IPS-NIHi7 (cell line): ENCODE measurements at regions not wholly inside any gene's neighbourhood (a gene's known extent, or its start where the extent isn't known, plus 50 kb on each side); places are given as distances from the start of the nearest gene placed in this dataset.

Source experiments
- DNase-seq: peaks from one replicate; pipeline ENCODE4 v3.0.0; 2012; ENCODE audit warnings: mixed read lengths; ENCODE audit errors: extremely low spot score

DNA sequence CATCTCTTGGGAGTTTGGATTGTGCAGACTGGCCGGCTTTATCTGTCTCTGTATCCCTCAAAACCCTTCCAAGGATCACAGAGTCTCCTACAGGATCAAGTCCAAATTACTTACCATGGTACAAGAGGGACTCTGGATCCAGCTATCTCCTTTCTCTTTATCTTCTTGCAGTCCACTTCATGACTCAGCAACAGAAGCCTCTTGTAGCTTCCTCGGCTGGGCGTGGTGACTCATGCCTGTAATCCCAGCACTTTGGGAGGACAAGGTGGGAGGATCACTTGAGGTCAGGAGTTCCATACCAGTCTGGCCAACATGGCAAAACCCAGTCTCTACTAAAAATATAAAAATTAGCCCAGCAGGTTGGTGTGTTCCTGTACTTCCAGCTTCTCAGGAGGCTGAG lies 189.7 kb downstream of the BCAT1 start:
- DNase-seq, result no peak

DNA sequence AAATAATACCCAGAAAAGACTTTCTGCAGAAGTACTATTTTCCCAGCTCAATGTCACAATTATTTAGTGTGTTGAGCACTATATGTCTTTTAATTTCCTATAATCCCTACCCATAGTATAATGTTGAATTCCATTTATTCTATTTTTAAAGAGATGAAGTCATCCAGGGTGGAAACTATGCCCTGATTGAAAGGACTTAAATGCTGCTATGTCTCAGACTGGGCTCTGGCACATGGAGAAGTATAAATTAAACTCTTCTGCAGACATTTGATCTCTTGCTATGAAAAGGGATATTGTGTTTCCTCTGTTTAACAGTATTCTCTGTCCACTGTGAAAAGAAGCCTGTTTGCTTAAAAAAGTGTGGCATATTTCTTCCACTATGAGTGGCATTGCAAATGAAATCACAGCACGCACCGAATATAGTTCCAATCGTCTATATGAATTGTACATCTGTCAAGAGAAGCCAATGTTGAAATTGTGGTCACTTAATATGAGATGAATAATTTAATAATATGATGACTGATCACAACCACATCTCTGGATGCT lies 192.3 kb downstream of the BCAT1 start:
- DNase-seq, result no peak

DNA sequence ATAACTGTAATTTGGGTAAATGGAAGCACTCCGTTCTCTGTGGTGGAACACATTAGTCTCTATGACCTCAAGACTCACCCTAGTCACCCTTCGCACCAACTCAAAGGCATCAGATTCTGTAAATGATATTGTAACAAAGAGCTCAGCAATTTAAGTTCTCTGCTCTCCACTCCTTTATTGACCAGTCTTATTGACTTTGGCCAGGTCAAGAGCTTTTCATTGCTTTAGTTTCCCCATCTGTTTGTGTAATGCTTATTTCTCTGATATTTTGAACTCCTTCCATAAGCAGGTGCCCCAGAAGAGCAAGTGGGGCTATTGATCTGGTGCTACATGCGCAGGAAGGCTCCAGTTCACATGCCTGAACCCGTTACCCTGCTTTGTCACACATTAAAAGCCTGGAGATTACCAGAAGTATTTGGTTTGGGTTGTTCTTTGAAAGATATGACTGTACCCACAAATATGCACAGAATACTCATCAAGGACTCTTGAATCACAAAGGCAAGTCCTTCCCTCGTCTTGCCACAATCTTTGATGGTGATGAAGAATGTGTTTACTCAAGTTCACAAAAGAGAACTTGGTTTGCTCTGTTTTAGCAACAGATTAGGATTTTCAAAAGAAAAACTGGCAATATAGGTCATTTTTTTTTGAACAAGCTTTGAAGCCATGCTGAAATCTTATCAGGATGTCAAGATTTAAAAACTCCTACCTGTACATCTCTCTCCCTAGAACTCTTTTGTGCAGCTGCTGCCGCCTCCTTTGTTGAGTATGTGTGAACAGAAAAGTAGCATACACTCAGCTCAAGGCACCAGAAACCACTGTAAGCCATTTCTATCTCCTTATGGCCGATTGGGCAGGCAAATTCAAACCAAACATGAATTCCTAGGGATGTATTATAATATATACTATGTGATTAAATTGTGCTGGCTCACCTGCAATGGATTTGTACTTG lies 193.9 kb downstream of the BCAT1 start:
- no peak for DNase-seq

DNA sequence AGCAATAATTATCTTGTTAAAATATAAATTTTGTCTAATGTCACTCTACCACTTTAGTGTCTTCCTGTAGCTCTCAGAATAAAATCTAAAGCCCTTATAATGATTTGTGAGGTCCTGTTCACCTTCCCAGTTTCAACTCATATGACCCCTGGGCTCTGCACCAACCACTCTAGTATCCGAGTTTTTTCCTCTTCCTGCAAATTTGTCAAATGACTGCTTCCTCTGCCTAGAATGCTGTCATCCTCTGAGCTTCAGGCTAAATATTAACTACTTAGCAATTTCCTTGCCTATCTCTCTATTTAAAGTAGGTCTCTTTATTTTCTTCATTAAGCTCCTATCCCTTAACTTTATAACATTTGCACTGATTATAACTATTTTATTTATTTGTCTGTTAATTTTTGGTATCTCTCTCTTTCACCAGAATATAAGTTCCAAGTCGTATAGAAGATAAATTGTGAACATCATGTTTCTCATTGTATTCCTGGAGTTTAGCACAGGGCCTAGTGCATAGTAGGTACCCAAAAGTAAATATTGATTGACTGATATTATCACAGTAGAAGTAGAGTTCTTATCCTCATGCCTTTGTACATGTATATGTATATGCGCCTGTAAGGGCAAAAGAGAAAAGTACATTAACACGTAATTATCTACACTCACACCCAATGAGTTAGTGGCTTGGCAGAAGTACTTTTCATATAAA lies 196.0 kb downstream of the BCAT1 start:
- no peak for DNase-seq

DNA sequence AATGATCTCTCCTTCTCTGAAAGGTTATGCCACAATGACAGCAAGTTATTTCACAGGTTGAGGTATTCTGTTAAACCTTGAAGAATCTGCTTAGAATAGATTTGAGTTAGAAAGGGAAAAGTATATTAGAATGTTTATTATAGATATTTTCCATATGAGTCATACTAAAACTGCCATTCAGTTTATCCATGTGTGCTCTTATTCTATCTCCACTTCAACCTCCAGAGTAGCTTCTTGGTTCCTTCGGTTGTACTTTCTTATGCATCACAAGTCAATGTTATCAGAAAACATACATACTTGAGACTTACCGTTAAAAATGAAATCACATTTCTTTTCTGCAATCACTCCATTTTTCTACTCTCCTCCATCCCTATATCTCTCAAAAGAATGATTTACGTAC lies 197.7 kb downstream of the BCAT1 start:
- DNase-seq, result no peak

DNA sequence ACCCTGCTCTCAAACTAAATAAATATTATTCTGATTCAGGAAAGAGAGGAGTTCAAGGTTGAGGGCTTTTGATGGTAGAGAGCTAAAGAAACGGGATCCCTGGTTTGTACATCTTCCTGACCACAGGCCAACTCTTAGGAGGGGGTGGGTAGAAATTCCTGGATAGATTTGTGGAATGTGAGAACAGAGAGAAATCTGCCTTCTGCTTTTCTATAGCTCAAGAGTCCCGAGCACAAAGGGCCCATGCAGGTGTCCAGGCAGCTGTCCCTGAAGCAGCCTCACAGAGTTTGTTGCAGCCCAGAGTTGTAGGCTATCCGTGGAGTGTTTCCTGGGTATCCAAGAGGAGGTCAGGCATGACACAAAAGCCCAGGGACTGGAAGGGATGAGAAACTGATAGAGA lies 198.6 kb downstream of the BCAT1 start:
- no peak for DNase-seq

DNA sequence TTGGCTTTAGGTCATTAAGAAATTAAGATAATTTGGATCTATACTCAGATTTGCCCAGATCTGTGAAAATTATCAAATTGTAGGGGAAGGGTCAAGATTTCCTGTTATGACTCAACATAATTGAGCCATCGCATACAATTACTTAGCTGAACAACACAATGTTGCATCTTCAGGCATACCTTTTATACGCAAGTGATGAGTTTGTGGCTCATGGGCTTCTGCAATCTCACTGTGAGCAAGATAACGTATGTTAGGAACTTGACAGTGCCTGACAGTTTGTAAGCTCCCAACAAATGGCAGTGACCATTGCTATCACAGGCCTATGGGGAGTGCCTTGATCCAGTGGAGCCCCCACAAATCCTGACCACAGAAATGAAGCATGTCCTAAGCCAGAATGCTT lies 199.7 kb downstream of the BCAT1 start:
- DNase-seq, result no peak

DNA sequence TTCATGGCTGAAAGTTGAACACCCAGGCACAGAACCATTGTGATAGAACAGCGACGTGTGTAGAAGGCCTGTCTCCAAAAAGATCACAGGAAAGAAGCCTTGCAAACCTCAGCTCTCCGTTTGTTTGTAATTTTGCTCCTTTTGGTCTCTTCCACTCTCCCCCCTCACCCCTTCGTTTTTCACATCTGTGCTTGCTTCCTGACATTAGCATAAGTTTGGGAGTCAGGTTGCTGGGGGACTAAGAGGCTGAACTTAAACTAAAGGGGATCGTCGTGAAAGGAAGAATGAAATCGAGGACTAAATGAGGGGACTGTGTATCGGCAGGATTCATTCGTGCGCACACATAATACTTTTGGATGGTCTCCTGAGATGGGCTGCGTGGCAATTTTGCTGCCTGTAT lies 200.6 kb downstream of the BCAT1 start:
- peak; percentile 20 for DNase-seq

DNA sequence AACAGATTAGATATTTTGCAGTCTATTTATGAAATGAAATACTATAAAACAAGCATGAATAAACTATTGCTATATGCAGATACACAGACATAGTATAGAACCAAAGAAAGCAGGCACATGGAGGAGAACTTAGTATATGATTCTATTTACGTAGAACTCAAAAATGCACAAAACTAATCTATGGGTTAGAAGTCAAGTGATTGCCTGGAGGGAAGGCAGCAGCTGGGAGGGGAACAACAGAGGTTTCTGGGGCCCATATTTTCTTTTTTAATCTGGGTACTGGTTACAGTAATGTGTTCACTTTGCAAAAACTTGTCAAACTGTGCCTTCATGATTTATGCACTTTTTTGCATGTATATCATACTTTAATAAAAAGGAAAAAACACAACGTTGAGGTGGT lies 202.0 kb downstream of the BCAT1 start:
- DNase-seq, result no peak

DNA sequence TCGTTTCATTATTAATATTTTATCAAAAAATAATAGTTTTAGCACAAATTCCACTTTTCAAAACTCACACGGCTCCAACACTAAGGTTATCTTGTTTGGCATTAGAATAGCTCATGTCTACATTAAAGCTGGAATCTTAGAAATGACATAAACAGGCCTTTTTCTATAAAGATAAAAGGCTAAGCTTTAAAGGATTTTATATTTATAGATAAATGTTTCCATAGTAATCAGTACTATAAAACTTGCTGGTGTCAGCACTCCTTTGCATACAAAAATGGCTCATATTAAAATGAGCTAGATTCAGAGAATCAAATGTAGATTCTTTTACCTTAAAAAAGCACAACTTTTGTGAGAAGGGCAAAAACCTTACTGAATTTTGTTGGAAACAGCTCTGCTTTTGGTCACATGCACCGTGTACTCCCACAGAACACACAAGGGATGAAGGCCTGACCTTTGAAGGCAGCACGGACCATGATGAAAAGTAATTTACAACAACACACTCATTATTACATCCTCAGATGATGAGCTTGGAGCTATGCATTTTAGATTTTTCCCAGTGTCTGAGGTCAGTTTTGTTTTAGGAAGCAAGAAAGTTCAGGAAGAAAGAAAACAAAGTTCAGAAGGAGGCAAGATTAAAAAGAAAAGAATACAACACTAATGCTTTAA lies 202.8 kb downstream of the BCAT1 start:
- no peak for DNase-seq

DNA sequence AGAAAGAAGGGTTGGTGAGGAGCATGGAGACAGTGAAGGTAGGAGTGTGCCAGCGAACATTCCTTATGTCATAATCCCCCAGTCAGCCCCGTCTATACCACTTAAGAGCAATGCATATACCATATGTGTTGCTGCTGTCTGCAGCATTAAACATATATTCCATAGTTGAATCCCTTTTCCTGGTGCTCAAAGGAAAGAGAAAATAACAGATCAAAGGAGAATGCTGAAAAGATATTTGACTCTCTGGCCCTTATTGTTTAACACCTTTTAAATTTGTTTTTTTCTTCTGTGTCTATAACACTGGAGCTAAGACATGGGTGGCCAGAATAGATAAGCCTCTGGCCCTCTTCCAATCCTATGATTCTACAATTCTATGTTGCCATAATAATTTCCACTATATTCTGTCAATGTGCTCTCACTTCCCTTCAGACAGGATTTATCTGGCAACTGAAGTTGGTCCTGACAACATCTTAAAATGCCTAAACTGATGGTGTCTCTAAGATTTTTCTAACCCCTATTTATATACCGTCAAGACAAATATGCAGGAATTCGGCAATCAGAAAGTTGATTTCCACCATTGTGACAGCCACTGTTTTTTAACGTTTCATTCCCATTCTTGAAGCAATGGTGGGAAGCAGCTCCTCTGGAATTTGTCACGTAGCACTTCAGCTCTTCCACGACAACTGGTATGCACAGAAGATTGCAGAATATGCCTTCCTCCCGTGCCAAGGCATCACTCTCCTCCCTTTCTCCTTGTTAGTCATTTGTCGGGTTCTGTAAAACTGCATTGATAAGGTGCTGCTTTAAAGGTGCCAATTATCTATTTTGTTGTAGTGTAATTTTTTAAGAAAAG lies 204.7 kb downstream of the BCAT1 start:
- DNase-seq, result no peak

DNA sequence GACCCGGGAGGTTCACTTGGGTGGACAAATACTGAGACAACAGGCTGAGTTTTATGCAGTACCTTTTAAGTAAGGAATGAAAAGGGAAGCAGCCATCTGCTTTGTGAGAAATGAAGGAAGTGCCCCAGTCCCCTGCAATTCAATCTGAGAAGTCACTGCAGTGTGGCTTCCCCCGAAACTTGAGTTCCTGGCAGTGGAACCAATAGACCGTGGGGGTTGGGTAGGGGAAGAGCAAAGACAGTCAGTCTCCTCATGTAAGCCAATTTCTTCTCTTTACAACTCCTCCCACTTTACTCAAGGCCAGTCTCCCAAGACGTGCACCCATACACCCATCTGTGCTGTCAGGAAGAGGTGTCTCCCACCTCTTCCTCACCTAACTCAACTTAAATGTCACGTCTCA lies 206.5 kb downstream of the BCAT1 start:
- DNase-seq, result no peak

DNA sequence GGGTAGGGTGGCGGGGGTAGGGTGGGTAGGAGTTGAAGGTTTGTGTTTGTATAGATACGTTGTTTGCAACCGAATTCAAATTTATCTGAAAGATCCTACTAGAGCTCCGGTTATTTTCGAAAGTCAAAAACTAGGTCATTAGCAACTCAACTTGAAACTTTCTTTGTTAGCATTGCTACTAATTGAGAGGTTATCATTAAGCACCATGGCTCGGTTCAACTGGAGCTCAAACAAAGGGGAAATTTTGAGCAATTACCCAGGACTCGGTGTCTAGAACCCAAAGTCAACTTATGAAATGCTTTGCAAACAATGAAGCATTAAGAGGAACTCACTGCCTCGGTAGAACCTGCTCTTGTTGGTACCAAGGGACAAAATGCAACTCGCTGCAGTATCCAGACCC lies 207.7 kb downstream of the BCAT1 start:
- DNase-seq, result no peak

DNA sequence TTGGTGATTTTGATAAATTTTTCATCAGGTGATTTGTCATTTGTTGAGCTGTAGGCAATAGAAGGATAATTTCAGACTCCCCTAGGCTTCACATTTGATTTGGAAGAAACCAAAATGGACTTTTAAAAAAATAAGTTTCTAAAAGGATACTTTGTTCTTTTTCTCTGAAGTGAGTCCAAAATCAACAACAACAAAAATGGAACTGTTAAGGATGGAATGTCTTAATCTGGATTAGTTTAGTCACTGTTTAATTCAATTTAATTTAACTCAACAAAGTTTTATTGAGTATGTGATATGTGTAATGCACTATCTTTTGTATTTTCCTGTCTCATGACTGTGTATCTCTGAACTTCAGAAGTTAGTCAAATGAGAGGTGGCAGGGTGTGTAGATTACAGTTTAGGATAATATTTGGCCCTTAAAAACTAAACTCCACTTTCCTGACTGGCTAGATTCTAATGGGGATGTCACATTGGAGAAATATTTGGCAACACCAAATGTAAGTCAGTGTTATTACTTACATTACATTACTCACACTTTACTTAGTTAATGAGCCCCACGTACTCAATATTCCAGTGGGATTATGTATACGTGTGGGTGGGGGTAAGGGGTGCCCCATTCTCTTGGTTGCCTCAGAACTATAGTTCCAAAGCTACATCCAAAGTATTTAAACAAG lies 209.7 kb downstream of the BCAT1 start:
- DNase-seq, result no peak

DNA sequence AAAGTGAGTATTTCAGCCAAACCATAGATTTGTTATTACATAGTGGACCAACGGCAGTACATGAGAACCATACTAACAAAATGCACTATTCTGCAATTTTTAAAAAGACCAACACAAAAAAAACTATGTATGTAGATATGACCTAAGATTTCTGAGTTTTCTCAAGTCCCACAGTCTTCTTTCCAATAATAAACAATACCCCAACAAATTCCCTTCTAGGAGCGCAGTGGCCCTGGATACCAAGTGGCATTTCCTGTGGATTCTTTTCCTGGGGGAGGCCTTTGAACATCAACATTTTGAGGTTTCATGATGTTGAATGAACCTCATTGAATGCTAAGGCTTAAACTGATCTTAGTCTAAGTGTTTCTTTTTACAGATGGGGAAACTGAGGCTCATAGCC lies 210.5 kb downstream of the BCAT1 start:
- DNase-seq, result no peak

DNA sequence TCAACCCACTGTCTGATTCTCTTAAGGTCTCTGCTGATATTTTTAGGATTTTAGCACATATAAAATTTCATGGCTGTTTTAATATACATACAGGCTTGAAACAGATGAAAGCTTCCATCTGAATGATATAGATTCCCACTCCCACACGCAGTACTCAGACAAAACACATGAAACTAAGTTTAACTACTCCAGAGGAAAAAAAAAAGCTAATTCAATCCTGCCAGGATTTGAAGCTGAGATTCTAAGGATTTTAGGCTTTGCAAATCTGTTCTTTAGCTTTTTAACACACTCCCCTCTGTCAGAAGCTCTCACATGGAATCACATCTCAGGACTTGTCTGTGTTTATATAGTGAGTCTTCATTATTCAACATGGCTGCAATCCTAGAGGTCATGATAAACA lies 217.3 kb downstream of the BCAT1 start:
- DNase-seq, result no peak

DNA sequence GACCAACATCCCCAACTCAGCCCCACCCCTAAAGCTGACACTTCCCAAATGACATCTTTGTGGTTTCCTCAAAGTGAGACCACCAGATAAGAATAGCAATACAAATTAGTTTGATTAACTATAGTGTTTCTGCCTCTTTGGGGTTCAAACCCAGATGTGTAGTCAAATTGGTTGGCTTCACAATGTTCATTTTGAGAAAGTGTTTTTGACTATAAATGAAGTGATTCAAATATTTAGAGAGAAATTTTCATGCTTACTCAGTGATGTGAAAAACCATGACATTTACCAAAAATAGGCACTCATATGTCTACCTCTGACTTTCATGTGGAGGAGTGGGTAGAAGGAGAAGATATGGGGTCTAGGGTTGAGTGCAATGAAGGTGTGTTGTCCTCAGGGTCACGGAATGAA lies 218.4 kb downstream of the BCAT1 start:
- DNase-seq, result no peak

DNA sequence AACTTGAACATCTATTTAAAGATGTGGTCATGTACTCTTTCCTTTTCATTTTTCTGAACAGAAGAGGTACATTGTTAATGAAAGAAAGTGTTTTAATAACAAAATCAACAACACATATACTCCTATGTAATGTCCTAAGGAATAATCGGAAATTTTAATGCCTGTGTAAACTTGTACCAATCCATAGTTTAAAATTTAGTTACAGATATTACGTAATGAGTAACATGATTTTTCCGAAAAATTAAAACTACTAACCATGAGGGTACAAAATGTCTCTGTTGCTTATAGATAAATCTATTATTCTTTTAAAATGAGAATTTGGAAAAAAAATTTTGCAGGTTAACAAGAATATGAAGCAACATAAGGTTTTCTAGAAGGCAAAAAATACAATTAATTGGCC lies 220.1 kb downstream of the BCAT1 start:
- no peak for DNase-seq

DNA sequence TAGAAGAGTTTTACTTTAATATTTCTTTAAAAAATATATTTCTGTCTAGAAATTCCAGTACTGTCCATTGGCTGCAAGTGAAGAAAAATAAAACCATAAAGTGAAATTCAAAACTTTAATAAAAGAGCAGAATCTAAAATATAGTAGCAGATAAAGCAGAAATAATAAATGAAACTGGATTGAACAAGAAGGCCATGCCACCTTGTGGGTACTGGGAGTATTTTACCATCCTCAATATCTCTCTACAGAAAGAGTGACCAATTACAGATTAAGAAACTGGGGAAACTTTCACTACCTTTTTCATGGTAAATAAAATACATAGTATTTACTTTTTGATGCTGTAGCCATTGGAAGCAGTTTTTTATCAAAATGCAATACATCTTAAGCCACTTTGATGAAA lies 220.5 kb downstream of the BCAT1 start:
- no peak for DNase-seq

DNA sequence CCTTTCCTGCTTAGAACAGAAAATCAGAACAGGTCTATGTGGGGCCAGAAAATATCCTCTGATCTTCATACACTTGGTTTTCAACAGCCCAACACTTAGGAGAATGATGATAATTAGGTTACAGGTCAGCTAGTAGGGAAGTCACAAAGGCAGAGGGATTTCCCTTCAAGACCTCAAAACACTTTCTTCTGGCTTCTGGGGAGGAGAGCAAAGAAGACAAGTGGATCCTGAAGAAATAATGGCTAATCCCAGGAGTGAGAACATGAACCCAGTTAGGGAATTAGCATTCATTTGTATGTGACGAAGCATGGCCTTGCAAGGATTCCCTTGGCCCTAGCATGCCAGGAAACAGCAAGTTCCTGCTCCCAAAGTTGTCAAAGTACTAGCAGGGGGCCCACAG lies 223.3 kb downstream of the BCAT1 start:
- DNase-seq, result no peak

DNA sequence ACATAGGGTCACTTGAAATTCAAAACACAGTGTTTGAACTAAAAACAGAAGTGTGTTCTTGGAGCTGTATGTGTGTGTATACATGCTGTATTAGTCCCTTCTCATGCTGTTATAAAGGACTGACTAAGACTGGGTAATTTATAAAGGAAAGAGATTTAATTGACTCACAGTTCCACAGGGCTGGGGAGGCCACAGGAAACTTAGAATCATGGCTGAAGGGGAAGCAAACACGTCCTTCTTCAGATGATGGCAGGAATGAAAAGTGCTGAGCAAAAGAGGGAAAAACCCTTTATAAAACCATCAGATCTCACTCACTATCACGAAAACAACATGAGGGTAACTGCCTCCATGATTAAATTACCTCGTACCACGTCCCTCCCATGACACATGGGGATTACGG lies 224.1 kb downstream of the BCAT1 start:
- no peak for DNase-seq
